ENCODE measurements at regions not wholly inside any gene's neighbourhood (a gene's known extent, or its start where the extent isn't known, plus 50 kb on each side); places are given as distances from the start of the nearest gene placed in this dataset.

- CTCF ChIA-PET (ENCODE audit: partially characterized antibody) = no interaction called here
- H3K36me3 ChIP-seq (ENCODE audit: control insufficient read depth in 2 of 4, insufficient read depth in 4 of 4, low read length in 3 of 4) = no peaks in the 10 kb centered on the region
- no peak overlapping the region for H3K9ac ChIP-seq (replicated peaks in 1 of 4; ENCODE audit: extremely low read depth in 1 of 4, low read depth in 3 of 4, low read length in 3 of 4)
- no peak overlapping the region for H3K18ac ChIP-seq (ENCODE audit: extremely low read depth, low read length)
- H3K4me3 ChIP-seq (ENCODE audit: extremely low read depth in 1 of 4, insufficient read depth in 2 of 4, low read depth in 3 of 4, low read length in 4 of 4) = no peak overlapping the region; a peak in 2 of 8 replicates
- H3K4me1 ChIP-seq (replicated peaks in 1 of 4; ENCODE audit: control insufficient read depth in 3 of 4, insufficient read depth in 4 of 4, low read length in 3 of 4) = no peaks in the 10 kb centered on the region
- no peaks in the 10 kb centered on the region for H3K27me3 ChIP-seq (replicated peaks in 1 of 4; ENCODE audit: control insufficient read depth in 3 of 4, extremely low read depth in 1 of 4, insufficient read depth in 3 of 4, low read length in 3 of 4)
- H4K8ac ChIP-seq (ENCODE audit: extremely low read depth, insufficient read depth, low read length) = no peak overlapping the region
- H3K14ac ChIP-seq (ENCODE audit: insufficient read length) = no peak overlapping the region
- no peak overlapping the region for H3K56ac ChIP-seq (replicated peaks; ENCODE audit: insufficient read length, low read depth, low read length)
- no peak overlapping the region for H2BK20ac ChIP-seq (ENCODE audit: low read length)
- no peak overlapping the region for H2AFZ ChIP-seq (ENCODE audit: low read length)
- H4K20me1 ChIP-seq (replicated peaks in 1 of 2; ENCODE audit: control insufficient read depth in 1 of 2, insufficient read depth in 2 of 2, low read length in 2 of 2) = no peaks in the 10 kb centered on the region
- no peak overlapping the region for H2BK5ac ChIP-seq (ENCODE audit: low read depth, low read length)
- no peaks in the 10 kb centered on the region for H3K79me2 ChIP-seq (ENCODE audit: control insufficient read depth in 1 of 2, insufficient read depth in 2 of 2, low read length in 2 of 2)
- FAIRE-seq = no peak
- no peaks in the 10 kb centered on the region for H3K79me1 ChIP-seq (ENCODE audit: low read depth, low read length)
- H4K91ac ChIP-seq (replicated peaks; ENCODE audit: insufficient read length, low read length) = no peak overlapping the region
- POLR2A ChIA-PET (ENCODE audit: partially characterized antibody) = no interaction called here
- no peak overlapping the region for H3K4me2 ChIP-seq (ENCODE audit: insufficient read depth in 1 of 2, low read depth in 2 of 2, low read length in 2 of 2)
- no peaks in the 10 kb centered on the region for H3K23me2 ChIP-seq (ENCODE audit: low read depth, low read length)
- DNase-seq (ENCODE audit: low read depth in 1 of 2, low spot score in 2 of 2) = no peak
- no peak overlapping the region for H4K5ac ChIP-seq (ENCODE audit: insufficient read length, low read depth, low read length)
- H2BK12ac ChIP-seq (ENCODE audit: low read depth, low read length) = no peak overlapping the region
- H2BK120ac ChIP-seq (replicated peaks; ENCODE audit: low read depth, low read length) = no peak overlapping the region
- H3K23ac ChIP-seq (ENCODE audit: insufficient read length) = no peak overlapping the region
- 81% methylated on average over 6 of the region's 6 CpGs; no CpG with 5 or more reads in 1 of the 2 experiments for WGBS, 2 experiments (ENCODE audit: extremely low coverage in 1 of 2, insufficient coverage in 1 of 2, insufficient read length in 1 of 2, insufficient replicate concordance in 2 of 2, low coverage in 1 of 2, low lambda C conversion rate in 2 of 2, missing lambda C conversion rate in 1 of 2)
- H3K27ac ChIP-seq (ENCODE audit: low read depth, low read length) = no peak overlapping the region
- peaks cover 52 to 84% of the 10 kb centered on the region in 2 experiments for H3K9me3 ChIP-seq (ENCODE audit: insufficient read depth in 2 of 2, low read depth in 1 of 2, low read length in 1 of 2)
- TF ChIP-seq TAF1 (IDR thresholded peaks at IDR 0.05; ENCODE audit: low read depth, low read length) (no peak), GTF2F1 (IDR thresholded peaks at IDR 0.05; ENCODE audit: borderline replicate concordance, low read depth, low read length) (no peak), RNF2 (IDR thresholded peaks at IDR 0.05; ENCODE audit: borderline replicate concordance, low read depth, low read length, missing control alignments, poor library complexity, severe bottlenecking) (no peak), MAFK (IDR thresholded peaks at IDR 0.05; ENCODE audit: low read depth, low read length) (no peak), POLR2AphosphoS5 (IDR thresholded peaks at IDR 0.05; ENCODE audit: low read depth, low read length) (no peak), SRF (IDR thresholded peaks at IDR 0.05; ENCODE audit: low read depth, low read length) (no peak), CHD2 (IDR thresholded peaks at IDR 0.05; ENCODE audit: low read length) (no peak), BCL11A (IDR thresholded peaks at IDR 0.05; ENCODE audit: low read depth in 2 of 2, low read length in 2 of 2) (no peak), KDM1A (IDR thresholded peaks at IDR 0.05; ENCODE audit: borderline replicate concordance, low read length) (no peak), CTCF (IDR thresholded peaks at IDR 0.05; ENCODE audit: control extremely low read depth in 1 of 3, insufficient read depth in 1 of 3, low read depth in 1 of 3, low read length in 3 of 3) (no peak)
- no peak overlapping the region for H2BK15ac ChIP-seq (ENCODE audit: low read length)
- H3K4ac ChIP-seq (replicated peaks; ENCODE audit: insufficient read length, low read depth, low read length) = no peak overlapping the region
- no peak overlapping the region for H2AK5ac ChIP-seq (ENCODE audit: low read depth, low read length)
Observed at GRCh38 chr19:56905631-56906150, 65.2 kb upstream of the PEG3 start.
